Smooth muscle cell (in vitro differentiated cells): ENCODE measurements at regions not wholly inside any gene's neighbourhood (a gene's known extent, or its start where the extent isn't known, plus 50 kb on each side); places are given as distances from the start of the nearest gene placed in this dataset.

Experiments used
- DNase-seq: peaks from one replicate; lab custom pipeline; 2025; ENCODE audit not compliant: unreplicated experiment; lab: John Stamatoyannopoulos, UW
- H2AFZ ChIP-seq: fragments of 200-600 bp; sonication (generic); 2 replicates; pipeline ENCODE4 v1.6.0; 2016; ENCODE audit warnings: antibody characterized with exemption, low read depth, mild to moderate bottlenecking
- H3F3A ChIP-seq: fragments of 200-600 bp; sonication (generic); 2 replicates; pipeline ENCODE4 v1.6.0; 2017; ENCODE audit warnings: antibody characterized with exemption, low read depth
- H3K27ac ChIP-seq: fragments of 200-600 bp; sonication (generic); 2 replicates; pipeline ENCODE4 v1.5.1; 2016; ENCODE audit warnings: low read depth, mild to moderate bottlenecking
- H3K27me3 ChIP-seq: fragments of 200-600 bp; sonication (generic); 2 replicates; pipeline ENCODE4 v1.6.1; 2016; ENCODE audit warnings: low read depth, mild to moderate bottlenecking
- H3K36me3 ChIP-seq: fragments of 200-600 bp; sonication (generic); 2 replicates; pipeline ENCODE4 v1.5.1; 2016; ENCODE audit warnings: low read depth
- H3K4me1 ChIP-seq: fragments of 200-600 bp; sonication (generic); 2 replicates; pipeline ENCODE4 v1.5.1; 2016; ENCODE audit warnings: low read depth
- H3K4me2 ChIP-seq: fragments of 200-600 bp; sonication (generic); 2 replicates; pipeline ENCODE4 v1.6.0; 2016; ENCODE audit warnings: mild to moderate bottlenecking
- H3K4me3 ChIP-seq: fragments of 200-600 bp; sonication (generic); 2 replicates; pipeline ENCODE4 v1.5.1; 2016; ENCODE audit warnings: mild to moderate bottlenecking
- H3K79me2 ChIP-seq: fragments of 200-600 bp; sonication (generic); 2 replicates; pipeline ENCODE4 v1.6.0; 2016; ENCODE audit warnings: low read depth, mild to moderate bottlenecking
- H3K9ac ChIP-seq: fragments of 200-600 bp; sonication (generic); 2 replicates; pipeline ENCODE4 v1.6.0; 2016; ENCODE audit warnings: low read depth
- H3K9me3 ChIP-seq: fragments of 200-600 bp; sonication (generic); replicated peaks from 2 replicates; pipeline ENCODE4 v1.5.1; 2016; ENCODE audit warnings: low read depth
- H4K20me1 ChIP-seq: fragments of 200-600 bp; sonication (generic); 2 replicates; pipeline ENCODE4 v1.6.0; 2016; ENCODE audit warnings: low read depth
- CTCF ChIP-seq: fragments of 200-600 bp; sonication (generic); IDR thresholded peaks from 2 replicates; pipeline ENCODE4 v1.5.1; 2017; ENCODE audit warnings: borderline replicate concordance, mild to moderate bottlenecking, antibody characterized with exemption; ENCODE audit not compliant: insufficient read depth, poor library complexity, severe bottlenecking
- WGBS: methylation state at CpG from one replicate; pipeline ENCODE4 v1.1.7; 2016; ENCODE audit warnings: low lambda C conversion rate; 5-methylcytosine and 5-hydroxymethylcytosine counted together

GRCh38 chr6:113281431-113281830, 575.7 kb upstream of the MARCKS start:
- Histone ChIP-seq H3K36me3 (no peaks in the 10 kb centered on the region), H3K9me3 (no peaks in the 10 kb centered on the region), H3K27me3 (no peaks in the 10 kb centered on the region), H3K79me2 (no peaks in the 10 kb centered on the region), H3K9ac (no peak overlapping the region), H3K4me1 (no peaks in the 10 kb centered on the region), H4K20me1 (no peaks in the 10 kb centered on the region), H3K27ac (no peak overlapping the region), H2AFZ (no peak overlapping the region), H3K4me3 (no peak overlapping the region), H3F3A (no peaks in the 10 kb centered on the region), H3K4me2 (no peak overlapping the region)
- 84% methylated on average over 1 of the region's 1 CpG for WGBS
- DNase-seq = no peak
- no peak for TF ChIP-seq CTCF

GRCh38 chr6:113287396-113287795, 569.7 kb upstream of the MARCKS start:
- no peaks in the 10 kb centered on the region for H3K4me1 ChIP-seq
- no peaks in the 10 kb centered on the region for H3K27me3 ChIP-seq
- H3K9ac ChIP-seq = no peak overlapping the region
- H3K4me3 ChIP-seq = no peak overlapping the region
- no peak overlapping the region for H3K27ac ChIP-seq
- no peaks in the 10 kb centered on the region for H3F3A ChIP-seq
- TF ChIP-seq CTCF = no peak
- H3K9me3 ChIP-seq = no peaks in the 10 kb centered on the region
- no peaks in the 10 kb centered on the region for H3K36me3 ChIP-seq
- WGBS = 95% methylated on average over 2 of the region's 2 CpGs
- no peaks in the 10 kb centered on the region for H4K20me1 ChIP-seq
- DNase-seq = no peak
- H3K4me2 ChIP-seq = no peak overlapping the region
- no peaks in the 10 kb centered on the region for H3K79me2 ChIP-seq
- H2AFZ ChIP-seq = no peak overlapping the region

- H3K4me2 ChIP-seq = no peak overlapping the region
- H3K4me3 ChIP-seq = no peak overlapping the region
- 88% methylated on average over 1 of the region's 1 CpG for WGBS
- H3K4me1 ChIP-seq = no peaks in the 10 kb centered on the region
- no peaks in the 10 kb centered on the region for H3F3A ChIP-seq
- no peak overlapping the region for H2AFZ ChIP-seq
- H3K27ac ChIP-seq = no peak overlapping the region
- no peaks in the 10 kb centered on the region for H3K27me3 ChIP-seq
- no peak for TF ChIP-seq CTCF
- H3K9ac ChIP-seq = no peak overlapping the region
- DNase-seq = no peak
- no peaks in the 10 kb centered on the region for H3K9me3 ChIP-seq
- no peaks in the 10 kb centered on the region for H3K36me3 ChIP-seq
- H3K79me2 ChIP-seq = no peaks in the 10 kb centered on the region
- no peaks in the 10 kb centered on the region for H4K20me1 ChIP-seq
Measured at GRCh38 chr6:113288409-113288808, 568.7 kb upstream of the MARCKS start.

GRCh38 chr6:113289166-113289565, 568.0 kb upstream of the MARCKS start:
- DNase-seq = no peak
- no peaks in the 10 kb centered on the region for H3K79me2 ChIP-seq
- H3K4me1 ChIP-seq = no peaks in the 10 kb centered on the region
- no peak overlapping the region for H2AFZ ChIP-seq
- H3K4me3 ChIP-seq = no peak overlapping the region
- H3F3A ChIP-seq = no peaks in the 10 kb centered on the region
- no peak overlapping the region for H3K9ac ChIP-seq
- no peaks in the 10 kb centered on the region for H3K36me3 ChIP-seq
- H3K27me3 ChIP-seq = no peaks in the 10 kb centered on the region
- no peaks in the 10 kb centered on the region for H3K9me3 ChIP-seq
- no peaks in the 10 kb centered on the region for H4K20me1 ChIP-seq
- H3K4me2 ChIP-seq = no peak overlapping the region
- WGBS = 93% methylated on average over 6 of the region's 6 CpGs
- TF ChIP-seq CTCF = no peak
- no peak overlapping the region for H3K27ac ChIP-seq
